ENCODE measurements at regions not wholly inside any gene's neighbourhood (a gene's known extent, or its start where the extent isn't known, plus 50 kb on each side); places are given as distances from the start of the nearest gene placed in this dataset.

DNA sequence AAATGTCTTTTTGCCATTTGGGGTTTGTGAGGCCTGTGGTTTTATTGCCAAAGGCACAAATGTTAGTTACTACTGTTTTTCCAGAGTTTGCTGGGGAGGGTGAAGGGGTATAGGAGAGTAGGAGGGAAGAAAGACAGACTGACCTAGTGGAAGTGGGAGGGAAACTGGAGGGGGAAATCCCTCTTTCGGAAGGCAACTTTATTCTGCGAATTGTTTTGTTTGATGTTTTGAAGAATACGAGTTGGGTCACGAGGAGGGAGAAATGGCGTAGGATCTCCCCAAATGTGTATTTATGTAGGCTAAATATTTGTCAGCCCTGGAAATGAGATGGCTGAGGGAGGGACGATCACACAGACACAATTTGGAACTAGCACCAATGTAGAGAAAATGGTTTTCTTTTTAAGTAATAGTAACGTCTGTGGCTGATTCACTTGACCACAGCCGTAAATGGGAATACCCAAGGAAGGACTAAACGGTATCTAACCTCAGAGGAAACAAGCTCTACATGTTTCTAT, 172.3 kb downstream of the ICOS start:
- DNase-seq (ENCODE audit: low read depth), result no peak

DNA sequence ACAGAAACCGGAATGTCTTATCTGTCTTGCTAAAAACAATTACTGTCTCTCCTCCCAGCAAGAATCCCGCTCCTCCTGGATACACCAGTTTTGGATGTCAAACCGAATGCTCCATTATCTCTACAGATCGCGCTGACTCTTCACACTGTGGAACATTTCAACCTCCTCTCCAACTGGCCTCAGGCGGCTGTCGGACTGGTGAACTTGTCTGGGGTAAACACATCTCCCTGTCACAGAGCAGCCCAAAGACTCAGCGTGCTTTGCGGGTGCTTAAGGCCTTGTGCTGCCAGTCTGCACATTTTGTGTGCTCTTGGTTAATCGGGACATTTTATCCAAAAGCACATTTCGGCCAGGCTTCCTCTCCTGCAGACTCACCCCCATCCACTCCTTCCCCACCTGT, 173.1 kb downstream of the ICOS start:
- no peak for DNase-seq (ENCODE audit: low read depth)

DNA sequence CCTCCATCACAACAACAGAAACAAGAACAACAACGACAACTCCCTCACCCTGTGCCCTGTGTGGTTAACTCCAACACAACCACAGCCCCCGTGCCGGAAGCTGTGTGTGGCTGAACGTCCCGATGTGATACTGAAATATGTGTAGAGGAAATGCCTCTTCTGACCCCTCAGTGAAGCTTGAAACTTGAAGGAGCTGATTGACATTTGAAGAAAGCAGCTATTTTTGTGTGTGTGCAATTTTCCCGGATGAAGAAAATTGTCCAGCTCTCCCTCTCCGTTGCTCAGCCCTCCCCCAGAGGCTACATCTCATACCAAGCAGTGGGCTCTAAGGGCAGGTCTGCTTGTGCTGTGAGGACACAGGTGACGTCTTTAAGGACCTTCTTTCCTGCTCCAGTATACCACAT, 173.8 kb downstream of the ICOS start:
- no peak for DNase-seq (ENCODE audit: low read depth)

DNA sequence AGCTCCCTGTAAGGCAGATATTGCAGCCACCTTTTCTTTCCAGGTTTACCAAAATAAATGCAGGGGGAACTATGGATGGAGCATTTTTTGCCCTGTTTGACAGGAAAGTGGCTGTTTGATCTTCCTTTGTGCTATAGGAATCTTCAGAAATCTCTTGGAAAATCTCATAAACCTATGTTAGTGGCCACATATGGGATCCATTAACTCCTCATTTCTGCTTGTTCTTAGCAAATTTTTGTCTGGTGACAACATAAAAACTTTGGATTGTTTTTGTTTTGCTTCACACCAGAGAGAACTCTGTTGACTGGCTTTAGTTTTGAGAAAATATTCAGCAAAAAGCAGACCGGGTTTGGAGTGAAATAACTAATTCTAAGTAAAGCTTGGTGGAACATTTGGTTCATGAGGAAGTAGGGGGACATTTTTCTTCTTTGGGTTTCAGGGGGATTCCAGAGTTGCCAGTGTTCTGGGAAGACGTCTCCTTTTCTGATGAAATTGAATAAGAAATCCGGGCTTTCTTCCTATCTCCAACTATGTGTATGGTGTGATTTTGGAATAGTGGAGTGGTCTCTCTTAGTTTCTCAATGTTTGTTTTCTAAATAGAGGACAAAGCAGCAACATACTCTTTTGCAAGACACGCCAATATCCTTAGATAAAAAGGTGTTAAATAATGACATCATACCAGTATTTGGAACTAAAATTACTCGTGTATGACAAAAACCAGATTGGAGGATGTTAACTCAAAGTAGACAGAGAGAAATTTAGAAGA, 174.4 kb downstream of the ICOS start:
- no peak for DNase-seq (ENCODE audit: low read depth)

DNA sequence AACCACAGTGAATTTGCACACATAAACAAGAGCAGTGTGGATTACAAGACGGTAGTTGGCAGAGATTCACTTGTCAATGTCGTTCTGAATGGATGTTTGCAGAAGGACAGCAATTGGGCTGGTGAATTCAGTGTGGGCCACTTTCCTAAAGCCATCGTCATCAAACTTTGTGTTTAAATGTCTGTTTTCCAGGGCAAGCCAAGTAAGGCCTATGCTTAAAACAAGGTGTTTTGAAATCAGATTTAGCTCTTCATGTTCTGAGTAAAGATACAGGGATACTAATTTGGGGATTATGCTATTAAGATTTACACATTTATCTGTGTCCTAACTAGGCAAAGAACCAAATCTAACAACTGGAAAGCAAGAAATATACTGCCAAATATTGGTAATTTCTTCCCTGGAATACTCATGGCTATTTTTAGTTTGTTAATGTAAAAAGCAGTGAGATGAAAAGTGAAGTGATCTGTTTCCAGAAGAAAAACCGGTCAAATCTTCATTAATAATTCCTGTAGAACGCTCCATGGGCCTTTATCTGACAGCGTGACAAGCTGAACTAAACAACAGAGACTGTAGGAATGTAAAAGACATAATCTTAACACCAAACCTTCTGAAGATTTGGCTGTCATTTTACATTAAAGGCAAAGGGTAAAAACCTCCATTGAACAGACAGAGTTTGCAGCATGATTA, 175.7 kb downstream of the ICOS start:
- no peak for DNase-seq (ENCODE audit: low read depth)

DNA sequence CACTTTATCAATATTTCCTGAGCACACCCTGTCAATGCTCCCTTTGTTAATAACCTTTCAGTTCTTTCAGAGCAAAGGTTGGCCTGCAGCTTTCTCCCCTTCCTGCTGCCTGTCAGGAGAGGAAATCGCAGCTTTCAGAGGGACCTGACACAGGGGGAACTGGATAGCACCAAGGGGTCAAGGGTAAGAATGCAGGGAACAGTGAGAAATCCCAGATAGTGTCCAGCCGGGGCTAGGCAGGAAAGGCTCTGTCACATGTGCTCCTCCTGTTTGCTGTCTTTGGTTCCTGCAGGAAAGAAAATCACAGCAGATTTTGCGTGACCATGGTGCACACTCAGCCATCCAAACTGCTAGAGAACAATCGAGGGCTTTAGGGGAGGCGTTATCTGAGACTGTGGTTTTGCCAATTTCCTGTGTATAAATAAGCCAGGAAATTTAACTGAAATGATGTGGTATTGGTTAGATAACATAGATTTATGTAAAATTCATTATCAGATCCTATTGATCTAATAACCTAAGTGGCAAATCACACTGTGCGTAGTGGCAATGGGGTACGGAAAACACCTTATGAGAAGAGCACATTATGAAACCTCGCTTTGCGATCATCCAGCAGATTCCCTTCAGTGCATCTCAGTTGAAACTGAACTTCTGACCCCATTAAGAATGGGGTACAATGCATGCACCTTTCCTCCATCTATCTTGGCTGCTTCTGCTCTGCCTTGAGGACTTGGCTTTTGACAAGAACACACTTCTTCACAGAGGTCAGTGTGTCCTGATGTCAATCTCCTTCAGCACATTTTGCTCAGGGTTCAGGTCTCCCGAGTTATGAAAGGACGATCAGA, 178.0 kb downstream of the ICOS start:
- DNase-seq (ENCODE audit: low read depth), result no peak

DNA sequence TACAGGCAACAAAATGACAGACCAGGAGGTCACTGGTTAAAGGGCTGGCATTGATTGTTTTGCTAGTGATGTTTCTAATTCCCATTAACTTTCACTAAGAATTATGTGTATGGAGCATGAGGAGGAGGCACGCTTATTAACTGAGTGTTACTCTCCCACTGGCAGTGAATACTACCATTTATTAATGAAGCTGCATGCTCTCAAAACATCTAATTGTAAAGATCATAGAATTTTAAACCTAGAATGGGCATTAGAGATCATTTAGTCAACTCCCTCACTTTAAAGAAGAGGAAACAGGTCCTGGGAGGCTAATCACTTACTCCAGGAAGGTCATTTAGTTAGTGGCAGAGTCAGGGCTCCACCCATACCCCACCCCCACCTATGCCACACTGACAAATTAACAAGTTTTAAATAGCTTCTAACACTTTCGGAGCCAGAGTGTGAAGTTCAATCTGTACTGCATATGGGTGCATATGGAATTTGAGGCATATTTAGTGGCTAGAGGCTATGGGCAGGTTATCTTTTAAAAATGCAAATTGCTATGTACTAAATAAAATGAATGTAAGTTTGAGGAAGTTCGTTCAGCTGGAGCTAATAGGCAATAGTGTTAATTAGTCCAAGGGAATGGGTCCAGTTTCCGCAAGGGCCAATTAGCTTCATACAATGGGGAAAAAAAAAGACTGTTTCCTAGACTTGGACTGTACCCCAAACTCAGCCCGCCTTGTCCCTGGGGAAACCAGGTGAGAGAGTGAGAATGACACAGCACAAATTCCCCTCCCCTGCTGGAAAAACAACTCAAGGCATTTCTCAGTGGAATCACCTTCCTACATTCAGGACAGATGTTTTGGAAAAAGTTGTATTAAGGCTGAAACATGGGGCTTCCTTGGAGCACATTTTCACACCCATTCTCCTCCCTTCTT, 178.8 kb downstream of the ICOS start:
- no peak for DNase-seq (ENCODE audit: low read depth)

DNA sequence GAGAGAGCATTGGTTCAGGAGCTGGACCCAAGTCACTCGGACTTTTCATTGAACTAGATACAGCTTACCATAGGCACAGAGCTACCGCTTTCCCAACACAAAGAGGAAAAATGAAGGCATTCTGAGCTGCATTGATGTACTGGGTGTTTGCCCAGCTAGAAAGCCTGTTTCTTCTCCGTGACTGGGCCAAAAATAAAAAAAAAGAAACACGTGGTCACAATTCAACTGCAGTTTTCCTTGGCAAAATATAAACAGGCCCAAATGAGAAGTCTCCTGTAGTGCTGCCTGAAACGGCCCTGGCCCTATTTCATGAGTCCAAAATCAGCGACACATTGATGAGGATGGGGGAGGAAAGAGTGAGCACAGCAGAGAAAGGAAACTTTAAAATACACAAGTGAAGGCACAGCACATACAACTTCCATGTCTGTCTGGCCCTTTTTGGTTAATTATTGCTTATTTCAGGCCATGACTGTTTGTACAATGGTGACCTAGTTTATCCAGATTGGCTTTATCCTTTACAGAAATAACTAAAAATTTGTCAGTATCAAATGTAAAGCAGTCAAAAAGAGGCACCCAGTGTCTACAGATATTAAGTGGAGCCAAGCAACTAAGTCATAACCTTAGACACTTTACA, 179.7 kb downstream of the ICOS start:
- no peak for DNase-seq (ENCODE audit: low read depth)

DNA sequence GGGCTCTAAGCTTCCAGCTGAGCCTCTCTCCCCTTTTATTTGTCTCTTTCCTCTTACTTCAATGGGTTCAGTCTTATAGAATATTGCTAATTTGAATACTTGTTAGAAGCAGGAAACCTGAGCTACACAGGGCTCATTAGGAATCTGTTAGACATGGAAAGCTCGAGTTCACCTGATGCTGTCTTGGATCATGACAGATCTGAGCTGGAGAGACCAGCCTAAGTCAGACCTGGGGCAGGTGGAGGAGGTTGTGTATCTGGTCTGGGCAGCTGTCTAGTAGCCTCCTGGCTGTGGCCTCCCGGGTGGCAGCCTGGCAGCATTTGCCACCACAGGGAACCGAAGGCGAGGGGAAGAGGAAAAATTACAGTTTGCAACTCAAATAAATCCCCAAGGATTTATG, 185.9 kb downstream of the ICOS start:
- no peak for DNase-seq (ENCODE audit: low read depth)

DNA sequence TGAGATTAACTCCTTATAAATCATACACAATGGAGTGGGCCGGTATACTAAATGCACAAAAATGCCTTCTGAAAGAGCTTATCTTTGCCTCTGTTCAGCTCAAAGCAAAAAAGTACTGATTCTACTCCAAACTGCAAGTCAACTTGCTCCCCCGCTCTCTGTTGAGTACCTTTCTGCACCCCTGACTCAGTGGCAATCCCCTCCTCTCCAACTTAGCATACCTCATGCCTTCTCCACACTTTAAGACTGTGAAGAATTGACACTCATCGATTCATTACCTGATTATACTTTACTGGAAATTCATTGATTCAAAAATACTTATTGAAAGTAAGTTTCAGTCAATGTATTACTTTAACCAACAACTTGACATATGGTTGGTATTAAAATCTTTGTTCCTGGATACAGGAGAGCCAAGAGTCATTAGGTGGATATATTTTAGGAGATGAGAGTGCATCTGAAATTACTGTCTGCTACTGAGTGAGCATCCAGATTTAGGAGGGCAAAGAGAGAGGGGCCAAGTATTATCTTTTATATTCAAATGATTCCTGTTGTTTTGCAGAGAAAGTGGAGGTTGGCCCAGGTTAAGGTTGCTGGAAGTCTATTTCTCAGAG, 187.7 kb downstream of the ICOS start:
- no peak for DNase-seq (ENCODE audit: low read depth)

DNA sequence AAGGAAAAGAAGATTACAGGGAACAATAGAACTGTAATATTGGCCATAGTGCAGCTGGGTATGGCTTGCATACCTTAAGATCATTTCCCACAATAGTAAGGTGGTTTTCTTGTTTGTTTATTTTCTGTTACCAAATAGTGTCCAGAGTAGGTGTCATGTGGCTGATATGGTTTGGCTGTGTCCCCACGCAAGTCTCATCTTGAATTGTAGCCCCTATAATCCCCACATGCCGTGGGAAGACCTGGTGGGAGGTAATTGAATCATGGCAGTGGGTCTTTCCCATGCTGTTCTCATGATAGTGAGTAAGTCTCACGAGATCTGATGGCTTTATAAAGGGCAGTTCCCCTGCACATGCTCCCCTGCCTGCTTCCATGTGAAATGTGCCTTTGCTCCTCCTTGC, 190.1 kb downstream of the ICOS start:
- no peak for DNase-seq (ENCODE audit: low read depth)

DNA sequence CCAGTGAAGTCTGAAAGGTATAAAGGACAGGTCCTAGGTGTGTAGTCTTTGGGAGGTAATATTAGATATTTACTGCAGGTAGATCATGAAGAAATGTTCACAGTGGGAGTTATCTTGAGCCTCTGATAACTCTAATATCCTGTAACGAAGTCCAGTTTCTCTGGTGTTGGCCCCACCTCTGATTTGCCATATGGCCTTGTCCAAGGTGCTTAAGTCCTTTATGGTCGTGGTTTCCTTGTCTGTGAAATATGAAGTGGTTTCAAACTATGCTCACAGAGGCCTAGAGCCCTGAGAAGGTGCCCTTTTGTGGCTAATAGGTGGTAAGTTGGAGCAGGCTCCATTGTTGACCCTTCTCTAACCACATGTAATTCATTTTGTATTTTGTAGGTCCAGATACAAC, 190.7 kb downstream of the ICOS start:
- DNase-seq (ENCODE audit: low read depth), result no peak

DNA sequence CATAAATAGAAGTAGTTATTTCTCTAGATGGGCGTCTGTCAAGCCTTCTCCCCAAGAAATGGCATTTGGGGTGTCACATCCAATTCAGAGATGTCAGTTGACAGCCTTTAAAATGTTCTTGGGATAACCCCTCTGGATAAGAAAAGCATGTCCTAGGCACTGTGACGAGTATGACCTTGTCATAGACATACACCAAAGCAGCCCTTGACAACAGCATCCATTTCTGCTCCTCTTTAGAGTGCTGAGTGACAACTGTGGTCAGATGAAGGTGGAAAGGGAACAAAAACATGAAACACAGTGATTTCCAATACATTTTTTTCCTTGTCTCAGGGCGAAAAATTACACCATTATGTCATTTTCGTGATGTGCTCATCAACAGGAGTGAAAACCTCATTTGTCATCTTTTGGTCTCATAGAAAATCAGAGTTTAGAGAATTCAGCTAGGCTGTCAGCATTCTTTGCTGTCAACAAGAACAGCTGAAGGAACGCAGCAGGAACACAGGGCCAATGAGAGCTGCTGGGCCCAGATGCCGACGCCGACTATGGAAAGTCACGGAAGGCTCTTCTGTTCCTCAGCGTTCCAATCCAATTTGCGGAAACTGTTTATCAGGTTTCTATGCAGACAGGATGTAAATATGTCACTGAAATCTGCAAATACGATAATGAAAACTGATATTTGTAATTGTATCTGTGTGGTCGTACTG, 193.2 kb downstream of the ICOS start:
- no peak for DNase-seq (ENCODE audit: low read depth)

DNA sequence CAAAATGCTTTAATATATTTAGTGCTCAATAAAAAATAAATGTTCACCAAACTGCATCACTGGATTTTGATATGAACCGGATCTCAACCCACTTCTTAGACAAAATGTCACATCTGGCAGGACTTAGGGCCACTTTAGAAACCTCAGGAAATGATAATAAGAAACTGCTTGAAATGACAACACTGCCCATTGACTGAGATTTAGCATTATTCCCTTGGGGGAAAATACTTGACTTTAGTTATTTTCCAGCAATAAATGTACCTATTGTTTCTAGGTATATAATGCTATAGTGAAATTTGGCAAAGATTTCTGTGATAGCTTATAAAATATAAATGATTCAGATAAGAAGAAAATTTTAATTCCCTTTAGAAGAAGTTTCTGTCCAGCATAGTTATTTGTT, 195.1 kb downstream of the ICOS start:
- DNase-seq (ENCODE audit: low read depth), result no peak

DNA sequence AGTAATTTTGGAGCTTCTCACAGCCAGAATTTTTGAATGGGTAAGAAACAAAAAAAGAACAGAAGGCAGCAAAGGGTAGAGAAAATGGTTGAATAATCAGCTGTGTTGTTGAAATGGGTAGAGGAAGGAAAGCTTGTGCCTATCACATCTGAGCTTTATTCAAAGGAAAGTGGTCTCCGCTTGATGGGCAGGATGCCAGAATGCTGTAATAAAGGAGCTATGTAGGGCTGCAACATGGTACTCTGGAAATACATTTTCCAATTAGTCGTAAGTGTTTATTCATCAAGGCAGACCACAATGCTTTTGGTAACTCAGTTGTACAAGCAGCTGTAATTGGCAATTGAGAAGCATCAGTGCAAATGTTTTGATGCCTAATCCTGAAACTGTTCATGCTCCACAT, 196.9 kb downstream of the ICOS start:
- DNase-seq (ENCODE audit: low read depth), result no peak

DNA sequence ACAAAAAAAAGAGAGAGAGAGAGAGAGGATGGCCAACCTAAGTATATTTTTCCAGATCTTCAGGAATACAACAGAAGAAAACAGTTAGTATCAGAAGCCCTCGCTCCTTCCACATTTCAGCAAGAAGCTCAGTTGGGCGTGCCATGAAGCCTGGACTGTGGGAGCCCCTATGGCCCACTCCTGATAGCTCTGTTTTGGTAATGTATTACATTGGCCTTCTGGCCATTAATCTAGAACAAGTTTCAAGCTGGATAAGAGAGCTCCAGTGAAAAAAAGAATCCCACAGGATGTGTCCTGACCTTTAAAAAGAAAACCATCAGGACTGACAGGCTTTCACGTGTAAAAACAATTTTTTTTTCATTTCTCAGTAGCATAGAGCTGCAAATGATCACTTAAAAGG, 197.9 kb downstream of the ICOS start:
- no peak for DNase-seq (ENCODE audit: low read depth)

DNA sequence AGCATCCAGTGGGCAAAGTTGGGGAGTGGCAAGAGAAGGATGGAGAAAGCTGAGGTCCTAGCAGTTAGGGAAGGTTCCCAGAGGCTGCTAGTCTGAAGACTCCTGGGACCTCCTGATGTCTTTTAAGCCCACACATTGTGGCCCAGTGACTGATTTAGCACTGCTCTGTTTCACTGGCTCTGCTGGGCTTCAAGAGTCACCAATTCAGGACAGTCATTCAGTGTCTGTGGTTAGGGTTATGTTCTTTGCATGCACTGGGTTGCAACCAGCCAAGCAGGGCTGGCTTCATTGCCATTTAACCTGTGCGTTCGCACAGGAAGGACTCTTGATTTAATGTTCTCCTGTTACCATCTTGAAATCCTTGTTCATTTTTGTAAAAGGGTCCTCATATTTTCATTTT, 199.2 kb downstream of the ICOS start:
- DNase-seq (ENCODE audit: low read depth), result no peak

DNA sequence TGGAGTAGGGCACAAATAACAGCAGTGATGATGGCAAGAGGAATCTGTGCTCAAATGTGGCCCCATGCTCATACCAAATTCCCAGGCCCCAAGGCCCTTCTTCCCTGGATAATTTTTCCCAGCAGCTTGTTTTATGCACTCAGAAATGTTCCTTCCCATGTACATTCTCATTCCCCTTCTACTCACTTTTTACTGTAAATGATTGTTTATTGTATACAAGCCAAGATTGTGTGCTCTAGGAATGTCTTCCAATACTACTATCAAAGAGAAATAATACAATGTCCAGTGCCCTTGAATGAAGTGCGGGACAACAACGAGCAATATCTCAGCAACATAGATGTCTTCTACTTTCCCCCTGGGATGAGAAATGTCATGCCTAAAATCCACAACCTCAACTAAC, 201.6 kb downstream of the ICOS start:
- no peak for DNase-seq (ENCODE audit: low read depth)

DNA sequence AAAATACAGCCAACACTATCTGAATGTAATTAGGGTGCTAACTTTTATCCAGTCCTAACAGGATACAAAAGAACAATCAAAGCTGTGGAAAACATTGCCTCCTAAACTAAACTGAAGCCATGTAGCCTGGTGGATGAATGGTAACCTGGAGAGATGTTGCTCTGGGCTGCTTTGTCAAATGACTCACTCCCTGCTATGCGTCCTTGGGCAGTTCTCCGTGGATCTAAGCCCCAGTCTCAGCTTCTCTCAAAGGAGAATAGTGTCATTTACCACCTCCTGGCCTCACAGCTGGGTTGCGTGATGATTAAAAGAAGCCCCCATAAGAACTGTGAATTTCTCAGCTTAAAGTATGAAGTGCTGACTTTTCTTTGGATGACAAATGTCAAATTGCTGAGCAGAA, 203.7 kb downstream of the ICOS start:
- DNase-seq (ENCODE audit: low read depth), result no peak

Data from stromal cell of bone marrow (primary cell).